HCT116 (cell line): ENCODE measurements at regions not wholly inside any gene's neighbourhood (a gene's known extent, or its start where the extent isn't known, plus 50 kb on each side); places are given as distances from the start of the nearest gene placed in this dataset.

Source experiments
- ATAC-seq: fragments of 200-7000 bp; cut with Tn5 transposase; 2 replicates; pipeline ENCODE4 v1.9.1; 2020; ENCODE audit warnings: mild to moderate bottlenecking, moderate library complexity
- BruUV-seq: library from RNA; stranded (reverse); fragments of 400-500 nt; replicated peaks from 2 replicates; lab custom pipeline; 2021; lab: Mats Ljungman, UMichigan
- CTCF ChIA-PET: fragments of 300-600 bp; sonication (Branson Sonifier 250); formaldehyde crosslinking; loops from one replicate; lab custom pipeline; 2021; ENCODE audit warnings: antibody characterized with exemption; lab: Charles Lee
- POLR2A ChIA-PET: fragments of 300-600, 350-600 bp; sonication (Branson Sonifier 250); formaldehyde crosslinking; loops from one replicate; lab custom pipeline; 2021; ENCODE audit warnings: antibody characterized with exemption; lab: Charles Lee
- RAD21 ChIA-PET, 2 experiments: fragments of 300-600 bp; sonication (Branson Sonifier 250); formaldehyde crosslinking; loops; one replicate each; lab custom pipeline; 2023; ENCODE audit warnings: low total read pairs in 2 of 2; ENCODE audit not compliant: uncharacterized antibody in 2 of 2, unreplicated experiment in 2 of 2, low non-redundant PET in 1 of 2; lab: Charles Lee
- DNase-seq: peaks from one replicate; pipeline ENCODE4 v3.0.0-alpha.2; 2010; ENCODE audit warnings: low read depth, low spot score
- H2AFZ ChIP-seq: fragments of 200-600 bp; shearing (Covaris generic), sonication (generic); 2 replicates; pipeline ENCODE4 v1.6.1; 2017; ENCODE audit warnings: low read depth, mixed run types, mixed read lengths, antibody characterized with exemption, low read length; ENCODE audit not compliant: poor library complexity, severe bottlenecking
- H3K27ac ChIP-seq: 2 replicates; pipeline ENCODE4 v1.5.1; 2012; ENCODE audit warnings: low read depth, low read length
- H3K27me3 ChIP-seq: fragments of 200-600 bp; sonication (generic); 2 replicates; pipeline ENCODE4 v1.6.1; 2016; ENCODE audit warnings: mixed run types, low read length, mixed read lengths; ENCODE audit not compliant: insufficient read depth
- H3K36me3 ChIP-seq, 2 experiments: fragments of 200-500 bp in 1 of 2; fragments of 200-600 bp in 1 of 2; sonication (Bioruptor generic) in 1 of 2; sonication (generic) in 1 of 2; 2 replicates each; pipeline versions ENCODE4 v1.5.1 to v1.6.1; 2014 to 2016; ENCODE audit warnings: low read length in 2 of 2, inconsistent platforms in 1 of 2, mixed read lengths in 1 of 2, mixed run types in 1 of 2; ENCODE audit not compliant: insufficient read depth in 2 of 2, control insufficient read depth in 1 of 2
- H3K4me1 ChIP-seq, 2 experiments: fragments of 200-600 bp in 1 of 2; sonication (generic) in 1 of 2; 2 replicates each; pipeline versions ENCODE4 v1.5.1 to v1.6.1; 2012 to 2017; ENCODE audit warnings: low read length in 2 of 2, inconsistent platforms in 1 of 2, mild to moderate bottlenecking in 1 of 2, mixed read lengths in 1 of 2, mixed run types in 1 of 2, moderate library complexity in 1 of 2; ENCODE audit not compliant: insufficient read depth in 2 of 2, control insufficient read depth in 1 of 2
- H3K4me2 ChIP-seq: fragments of 200-600 bp; sonication (generic); 2 replicates; pipeline ENCODE4 v1.6.1; 2017; ENCODE audit warnings: mixed run types, low read length, mixed read lengths
- H3K4me3 ChIP-seq, 2 experiments: fragments of 200-600 bp in 1 of 2; sonication (generic) in 1 of 2; replicated peaks in 1 of 2; 2 replicates each; pipeline ENCODE4 v1.5.1; 2011 to 2016; ENCODE audit warnings: low read length in 2 of 2, control low read depth in 1 of 2, low read depth in 1 of 2, mild to moderate bottlenecking in 1 of 2, mixed read lengths in 1 of 2, mixed run types in 1 of 2
- H3K79me2 ChIP-seq: fragments of 200-600 bp; sonication (generic); 2 replicates; pipeline ENCODE4 v1.6.1; 2017; ENCODE audit warnings: mild to moderate bottlenecking, mixed run types, low read length, moderate library complexity, mixed read lengths; ENCODE audit not compliant: insufficient read depth
- H3K9ac ChIP-seq: fragments of 200-600 bp; sonication (generic); 2 replicates; pipeline ENCODE4 v1.6.1; 2016; ENCODE audit warnings: low read length, mixed read lengths
- H3K9me2 ChIP-seq: fragments of 200-600 bp; sonication (generic), shearing (Covaris generic); 2 replicates; pipeline ENCODE4 v1.6.1; 2017; ENCODE audit warnings: mixed run types, mild to moderate bottlenecking, moderate library complexity; ENCODE audit not compliant: insufficient read depth
- H3K9me3 ChIP-seq, 2 experiments: fragments of 200-500 bp in 1 of 2; fragments of 200-600 bp in 1 of 2; sonication (Bioruptor generic) in 1 of 2; sonication (generic) in 1 of 2; 2 replicates each; pipeline ENCODE4 v1.6.1; 2014 to 2017; ENCODE audit warnings: low read length in 2 of 2, mixed read lengths in 2 of 2, inconsistent platforms in 1 of 2, low read depth in 1 of 2, mild to moderate bottlenecking in 1 of 2, mixed run types in 1 of 2, moderate library complexity in 1 of 2; ENCODE audit not compliant: control insufficient read depth in 1 of 2, insufficient read depth in 1 of 2
- H4K20me1 ChIP-seq: fragments of 200-600 bp; sonication (generic), shearing (Covaris generic); 2 replicates; pipeline ENCODE4 v1.6.1; 2017; ENCODE audit warnings: mixed run types, mild to moderate bottlenecking, moderate library complexity; ENCODE audit not compliant: insufficient read depth
- CTCF ChIP-seq, 3 experiments: fragments of 200-600 bp in 1 of 3; sonication (generic) in 1 of 3; IDR thresholded peaks in 2 of 3; conservative IDR thresholded peaks in 1 of 3; 2 replicates each; pipeline ENCODE4 v1.5.1; 2012 to 2017; ENCODE audit warnings: low read depth in 2 of 3, low read length in 2 of 3, antibody characterized with exemption in 1 of 3, borderline replicate concordance in 1 of 3, control low read depth in 1 of 3, mild to moderate bottlenecking in 1 of 3, mixed read lengths in 1 of 3, mixed run types in 1 of 3, moderate library complexity in 1 of 3; ENCODE audit not compliant: insufficient read depth in 1 of 3
- ELF1 ChIP-seq: IDR thresholded peaks from 2 replicates; pipeline ENCODE4 v1.6.1; 2012; ENCODE audit warnings: low read depth, borderline replicate concordance
- EZH2 ChIP-seq: fragments of 200-600 bp; sonication (generic); IDR thresholded peaks from 2 replicates; pipeline ENCODE4 v1.6.1; 2017; ENCODE audit warnings: antibody characterized with exemption, mixed run types
- EZH2phosphoT487 ChIP-seq: fragments of 200-600 bp; IDR thresholded peaks from 2 replicates; pipeline ENCODE4 v1.6.1; 2018; ENCODE audit warnings: antibody characterized with exemption, borderline replicate concordance
- POLR2A ChIP-seq: IDR thresholded peaks from 2 replicates; pipeline ENCODE4 v1.7.0; 2011; ENCODE audit warnings: borderline replicate concordance; ENCODE audit not compliant: insufficient read depth, insufficient read length; ENCODE audit errors: extremely low read depth
- SP1 ChIP-seq: IDR thresholded peaks from 2 replicates; pipeline ENCODE4 v1.6.1; 2012; ENCODE audit warnings: low read depth
- SRF ChIP-seq: IDR thresholded peaks from 2 replicates; pipeline ENCODE4 v1.6.1; 2012; ENCODE audit warnings: low read depth
- TCF7L2 ChIP-seq: IDR thresholded peaks from 2 replicates; pipeline ENCODE4 v1.7.0; 2011; ENCODE audit warnings: borderline replicate concordance, inconsistent platforms; ENCODE audit not compliant: insufficient read depth, insufficient read length; ENCODE audit errors: extremely low read depth
- YY1 ChIP-seq: IDR thresholded peaks from 2 replicates; pipeline ENCODE4 v1.6.1; 2011; ENCODE audit warnings: low read length, low read depth, moderate library complexity, mild to moderate bottlenecking; ENCODE audit not compliant: insufficient replicate concordance; ENCODE audit errors: extremely low read depth
- ZBTB33 ChIP-seq: IDR thresholded peaks from 2 replicates; pipeline ENCODE4 v1.6.1; 2011; ENCODE audit warnings: mild to moderate bottlenecking, low read length, moderate library complexity; ENCODE audit not compliant: insufficient replicate concordance; ENCODE audit errors: extremely low read depth
- ZFX ChIP-seq: fragments of 450-650 bp; IDR thresholded peaks from 2 replicates; pipeline ENCODE4 v1.6.1; 2017
- ZNF274 ChIP-seq: fragments of 200-500 bp; sonication (Bioruptor generic); IDR thresholded peaks from 2 replicates; pipeline ENCODE4 v1.6.1; 2014; ENCODE audit warnings: mild to moderate bottlenecking, low read depth, low read length, inconsistent platforms
- intact Hi-C: fragments of 100-400 bp; cut with micrococcal nuclease; formaldehyde crosslinking; loops from 2 replicates; pipeline ENCODE4 v1.10.0; 2022
- TF ChIP-seq, protein P1 (sequence below): IDR thresholded peaks from 2 replicates; pipeline ENCODE4 v1.6.1; 2012

DNA sequence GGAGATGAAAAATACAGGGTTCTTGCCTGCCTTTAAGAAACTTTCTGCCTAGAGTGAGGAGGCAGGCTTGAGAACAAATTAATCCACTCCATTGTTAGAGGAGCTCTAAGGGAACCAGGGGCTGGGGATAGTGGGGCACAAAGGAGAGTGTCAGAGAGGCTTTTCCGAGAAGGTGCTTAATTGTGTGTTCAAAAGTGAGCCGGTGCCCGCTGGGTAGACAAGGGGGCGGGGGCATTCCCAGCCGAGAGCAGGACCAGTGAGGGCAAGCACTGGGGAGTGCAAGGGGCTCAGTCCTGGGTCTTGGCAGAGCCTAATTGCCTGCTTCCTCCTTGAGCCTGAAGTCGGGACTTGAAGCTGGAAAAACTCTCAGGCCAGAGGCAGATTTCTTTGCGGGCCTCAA lies 377.4 kb downstream of the ETNK1 start:
- H3K27me3 ChIP-seq, result no peaks in the 10 kb centered on the region
- ChIA-PET POLR2A (no interaction called here), CTCF (no interaction called here), RAD21 (no interaction called here)
- DNase-seq, result no peak
- no peaks in the 10 kb centered on the region for H3K79me2 ChIP-seq
- no peaks in the 10 kb centered on the region for H3K9me2 ChIP-seq
- BruUV-seq, result no TSS peak
- H2AFZ ChIP-seq, result no peak overlapping the region
- H3K4me1 ChIP-seq, result no peaks in the 10 kb centered on the region
- H3K4me2 ChIP-seq, result no peak overlapping the region
- ATAC-seq, result no peak
- H3K9me3 ChIP-seq, result no peaks in the 10 kb centered on the region; a peak in 1 of 4 replicates
- H3K4me3 ChIP-seq, result no peak overlapping the region
- H3K36me3 ChIP-seq, result no peaks in the 10 kb centered on the region
- no peak overlapping the region for H3K27ac ChIP-seq
- no peaks in the 10 kb centered on the region for H4K20me1 ChIP-seq
- no peak overlapping the region for H3K9ac ChIP-seq
- intact Hi-C loops, result no loop called here
- no peak for TF ChIP-seq POLR2A
- TF ChIP-seq EZH2phosphoT487, result no peak
- no peak for TF ChIP-seq ELF1
- TF ChIP-seq CTCF (IDR thresholded peaks at IDR 0.05 in 2 of 3, conservative IDR thresholded peaks at IDR 0.05 in 1 of 3; ENCODE audit: borderline replicate concordance in 1 of 3, insufficient read depth in 1 of 3, low read depth in 2 of 3, low read length in 2 of 3), result no peak
- no peak for TF ChIP-seq SRF
- TF ChIP-seq TCF7L2, result no peak
- no peak for TF ChIP-seq SP1

DNA sequence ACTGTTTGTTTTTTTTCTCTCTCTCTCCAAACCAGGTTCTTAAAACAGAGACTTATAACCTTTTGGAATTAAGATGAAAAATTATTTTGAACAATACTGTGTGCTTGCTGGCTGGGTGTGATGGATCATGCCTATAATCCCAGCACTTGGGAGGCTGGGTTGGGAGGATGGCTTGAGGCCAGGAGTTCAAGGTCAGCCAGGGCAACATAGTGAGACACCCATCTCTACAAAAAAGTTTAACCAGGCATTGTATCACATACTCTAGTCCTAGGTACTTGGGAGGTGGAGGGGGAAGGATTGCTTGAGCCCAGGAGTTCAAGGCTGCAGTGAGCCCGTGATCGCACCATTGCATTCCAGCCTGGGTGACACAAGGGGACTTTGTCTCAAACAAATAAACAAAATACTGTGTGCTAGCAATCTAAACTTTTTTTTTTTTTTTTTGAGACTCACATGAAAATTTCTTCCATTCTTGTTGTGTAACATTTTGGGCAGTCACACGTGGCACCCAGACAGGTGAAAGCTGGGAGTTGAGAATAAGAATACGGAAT lies 379.6 kb downstream of the ETNK1 start:
- ChIA-PET CTCF (no interaction called here), POLR2A (no interaction called here), RAD21 (no interaction called here)
- Histone ChIP-seq H2AFZ (no peak overlapping the region), H3K36me3 (no peaks in the 10 kb centered on the region), H3K4me2 (no peak overlapping the region), H3K9ac (no peak overlapping the region), H3K79me2 (no peaks in the 10 kb centered on the region), H3K9me3 (no peaks in the 10 kb centered on the region; a peak in 1 of 4 replicates), H3K9me2 (no peaks in the 10 kb centered on the region), H3K27me3 (no peaks in the 10 kb centered on the region), H3K4me1 (no peaks in the 10 kb centered on the region), H3K27ac (no peak overlapping the region), H3K4me3 (no peak overlapping the region), H4K20me1 (no peaks in the 10 kb centered on the region)
- BruUV-seq, result no TSS peak
- ATAC-seq (no peak), DNase-seq (no peak)
- intact Hi-C loops, result no loop called here
- TF ChIP-seq POLR2A, result no peak
- TF ChIP-seq SP1, result no peak
- TF ChIP-seq TCF7L2, result no peak
- TF ChIP-seq, protein P1, sequence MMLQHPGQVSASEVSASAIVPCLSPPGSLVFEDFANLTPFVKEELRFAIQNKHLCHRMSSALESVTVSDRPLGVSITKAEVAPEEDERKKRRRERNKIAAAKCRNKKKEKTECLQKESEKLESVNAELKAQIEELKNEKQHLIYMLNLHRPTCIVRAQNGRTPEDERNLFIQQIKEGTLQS, result no peak
- no peak for TF ChIP-seq YY1
- no peak for TF ChIP-seq SRF
- TF ChIP-seq EZH2phosphoT487, result no peak
- no peak for TF ChIP-seq EZH2
- TF ChIP-seq ZNF274, result no peak
- no peak for TF ChIP-seq ZBTB33
- no peak for TF ChIP-seq ZFX
